Lower leg skin (tissue), 3 donors: ENCODE measurements at regions not wholly inside any gene's neighbourhood (a gene's known extent, or its start where the extent isn't known, plus 50 kb on each side); places are given as distances from the start of the nearest gene placed in this dataset.

Source experiments
- CTCF ChIP-seq, 3 donors: fragments of 450-650 bp; IDR thresholded peaks; one replicate each; pipeline ENCODE4 v1.5.1; 2016; ENCODE audit warnings: antibody characterized with exemption in 3 of 3, mild to moderate bottlenecking in 3 of 3, moderate library complexity in 2 of 3
- POLR2A ChIP-seq, 2 donors: fragments of 450-650 bp; IDR thresholded peaks; one replicate each; pipeline ENCODE4 v1.6.1; 2016 to 2017; ENCODE audit warnings: antibody characterized with exemption in 2 of 2, mild to moderate bottlenecking in 1 of 2, moderate library complexity in 1 of 2

- TF ChIP-seq CTCF (IDR thresholded peaks at IDR 0.05) (no peak), POLR2A (IDR thresholded peaks at IDR 0.05) (no peak)
Measured at GRCh38 chr6:144530118-144530517, 245.0 kb downstream of the UTRN start.
